ENCODE measurements at regions not wholly inside any gene's neighbourhood (a gene's known extent, or its start where the extent isn't known, plus 50 kb on each side); places are given as distances from the start of the nearest gene placed in this dataset.

DNA sequence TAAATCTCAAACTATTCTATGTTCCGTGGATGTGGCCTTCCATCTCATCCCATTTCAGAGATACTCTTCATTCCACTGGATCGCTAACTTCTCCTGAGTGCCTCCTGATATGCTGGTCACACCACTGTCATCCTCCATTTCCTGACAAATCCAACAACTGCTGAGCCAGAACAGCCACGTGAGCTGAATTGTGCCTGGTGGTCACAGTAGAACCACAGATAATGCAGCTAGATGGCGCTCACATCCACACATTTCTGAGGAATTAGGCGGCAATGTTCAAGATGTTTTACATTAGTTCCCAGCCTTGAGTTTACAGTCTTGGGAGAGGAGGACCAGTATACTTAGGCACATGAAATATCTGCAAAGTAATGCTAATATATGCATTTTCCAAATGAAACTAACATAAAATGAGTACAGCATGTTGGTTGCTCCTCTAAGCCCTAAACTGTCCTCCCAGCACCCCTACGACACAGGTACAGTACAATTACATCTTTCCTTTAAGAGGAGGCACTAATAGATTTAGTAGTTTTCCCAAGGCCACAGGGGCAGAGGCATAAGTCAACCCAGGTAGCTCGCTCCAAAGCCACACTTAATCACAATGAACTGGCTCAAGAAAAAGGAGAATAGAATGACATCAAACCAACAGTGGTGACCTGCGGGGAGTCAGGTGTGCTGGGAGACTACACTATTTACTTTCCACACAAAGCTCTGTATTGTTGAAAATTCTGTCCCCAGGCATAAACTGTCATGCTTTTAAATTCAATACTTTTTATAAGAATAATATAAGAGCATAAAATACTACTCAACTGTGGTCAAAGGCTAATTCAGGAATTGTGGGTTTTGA lies 134.2 kb downstream of the CHIC2 start (continued):
- TF ChIP-seq FOXM1 (IDR thresholded peaks at IDR 0.05; ENCODE audit: low read depth): no peak
- TF ChIP-seq FOSL2 (IDR thresholded peaks at IDR 0.05; ENCODE audit: borderline replicate concordance, low read depth): no peak
- TF ChIP-seq, protein P1, sequence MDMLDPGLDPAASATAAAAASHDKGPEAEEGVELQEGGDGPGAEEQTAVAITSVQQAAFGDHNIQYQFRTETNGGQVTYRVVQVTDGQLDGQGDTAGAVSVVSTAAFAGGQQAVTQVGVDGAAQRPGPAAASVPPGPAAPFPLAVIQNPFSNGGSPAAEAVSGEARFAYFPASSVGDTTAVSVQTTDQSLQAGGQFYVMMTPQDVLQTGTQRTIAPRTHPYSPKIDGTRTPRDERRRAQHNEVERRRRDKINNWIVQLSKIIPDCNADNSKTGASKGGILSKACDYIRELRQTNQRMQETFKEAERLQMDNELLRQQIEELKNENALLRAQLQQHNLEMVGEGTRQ (IDR thresholded peaks at IDR 0.05; ENCODE audit: borderline replicate concordance, low read depth, low read length): peak; percentile 55
- TF ChIP-seq, protein P2, sequence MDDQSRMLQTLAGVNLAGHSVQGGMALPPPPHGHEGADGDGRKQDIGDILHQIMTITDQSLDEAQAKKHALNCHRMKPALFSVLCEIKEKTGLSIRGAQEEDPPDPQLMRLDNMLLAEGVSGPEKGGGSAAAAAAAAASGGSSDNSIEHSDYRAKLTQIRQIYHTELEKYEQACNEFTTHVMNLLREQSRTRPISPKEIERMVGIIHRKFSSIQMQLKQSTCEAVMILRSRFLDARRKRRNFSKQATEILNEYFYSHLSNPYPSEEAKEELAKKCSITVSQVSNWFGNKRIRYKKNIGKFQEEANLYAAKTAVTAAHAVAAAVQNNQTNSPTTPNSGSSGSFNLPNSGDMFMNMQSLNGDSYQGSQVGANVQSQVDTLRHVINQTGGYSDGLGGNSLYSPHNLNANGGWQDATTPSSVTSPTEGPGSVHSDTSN (IDR thresholded peaks at IDR 0.05): peak; percentile 69

DNA sequence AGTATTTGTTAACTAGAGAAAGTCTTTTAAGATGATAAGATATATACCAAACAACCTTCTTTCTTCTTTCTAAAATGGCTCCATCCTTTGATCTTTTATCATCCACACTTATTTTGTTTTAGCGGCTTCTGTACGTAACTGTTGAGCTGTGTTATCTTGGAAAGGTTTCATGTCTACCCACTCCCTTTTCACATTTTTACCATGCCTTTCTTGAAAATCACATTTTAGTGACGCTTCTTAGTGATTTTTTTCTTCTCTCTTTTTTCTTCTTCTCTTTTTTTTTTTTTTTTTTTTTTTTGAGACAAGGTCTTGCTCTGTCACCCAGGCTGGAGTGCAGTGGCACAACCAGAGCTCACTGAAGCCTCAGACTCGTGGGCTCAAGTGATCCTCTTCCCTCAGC lies 135.1 kb downstream of the CHIC2 start:
- Histone ChIP-seq H3K4me3 (ENCODE audit: low read depth in 2 of 2, low read length in 1 of 2) (no peak overlapping the region), H3K27ac (ENCODE audit: low read depth in 2 of 2, low read length in 1 of 2) (no peak overlapping the region), H2AFZ (ENCODE audit: low read depth) (no peak overlapping the region), H3K36me3 (replicated peaks in 1 of 2; ENCODE audit: control insufficient read depth in 1 of 2, insufficient read depth in 2 of 2, low read length in 1 of 2) (no peaks in the 10 kb centered on the region), H3K9me2 (no peaks in the 10 kb centered on the region), H3K79me2 (ENCODE audit: insufficient read depth) (no peaks in the 10 kb centered on the region), H3F3A (replicated peaks; ENCODE audit: insufficient read depth) (peaks cover 34% of the 10 kb centered on the region), H3K4me1 (ENCODE audit: control insufficient read depth in 1 of 2, insufficient read depth in 2 of 2, low read depth in 1 of 2, low read length in 1 of 2) (peaks cover 7 to 29% of the 10 kb centered on the region in 2 experiments), H3K9ac (no peak overlapping the region), H3K9me3 (no peaks in the 10 kb centered on the region), H3K27me3 (ENCODE audit: insufficient read depth) (no peaks in the 10 kb centered on the region), H3K4me2 (no peak overlapping the region), H4K20me1 (ENCODE audit: insufficient read depth) (no peaks in the 10 kb centered on the region)
- ChIA-PET CTCF (interaction anchor here (0.7 to 8.4 kb wide), 29 partner anchors 7 to 914 kb away, joined by 3 to 122 read pairs (median 6); partner anchors contain the start of gene PDGFRA), POLR2A (interaction anchor here (0.7 to 1.1 kb wide), 2 partner anchors 300 to 303 kb away, joined by 3 read pairs; partner anchors contain the start of gene PDGFRA)
- TF ChIP-seq FOXM1 (IDR thresholded peaks at IDR 0.05; ENCODE audit: low read depth) (no peak), EP300 (IDR thresholded peaks at IDR 0.05; ENCODE audit: borderline replicate concordance in 1 of 2, low read depth in 1 of 2, low read length in 1 of 2) (no peak), POLR2AphosphoS5 (IDR thresholded peaks at IDR 0.05; ENCODE audit: low read depth, low read length) (no peak), JUND (IDR thresholded peaks at IDR 0.05) (no peak), NRF1 (IDR thresholded peaks at IDR 0.05; ENCODE audit: low read depth, low read length) (no peak), SMC3 (IDR thresholded peaks at IDR 0.05; ENCODE audit: low read depth, low read length) (no peak), TEAD4 (IDR thresholded peaks at IDR 0.05; ENCODE audit: borderline replicate concordance, insufficient read depth) (no peak), NFIC (IDR thresholded peaks at IDR 0.05; ENCODE audit: borderline replicate concordance) (no peak), ELF1 (IDR thresholded peaks at IDR 0.05) (no peak), SIN3A (IDR thresholded peaks at IDR 0.05; ENCODE audit: borderline replicate concordance, low read depth, low read length) (no peak), EZH2phosphoT487 (IDR thresholded peaks at IDR 0.05; ENCODE audit: borderline replicate concordance, low read depth) (no peak), RXRA (IDR thresholded peaks at IDR 0.05; ENCODE audit: borderline replicate concordance, low read depth) (no peak), YY1 (IDR thresholded peaks at IDR 0.05; ENCODE audit: low read depth) (no peak), FOXJ3 (CRISPR knock-in tag; IDR thresholded peaks at IDR 0.05) (no peak), RCOR1 (IDR thresholded peaks at IDR 0.05; ENCODE audit: low read length) (no peak)
- TF ChIP-seq, protein P2 (IDR thresholded peaks at IDR 0.05): no peak
- DNase-seq: no peak
- 88% methylated on average over 4 of the region's 4 CpGs for WGBS (ENCODE audit: low lambda C conversion rate)
